SK-N-MC (cell line): ENCODE measurements at regions not wholly inside any gene's neighbourhood (a gene's known extent, or its start where the extent isn't known, plus 50 kb on each side); places are given as distances from the start of the nearest gene placed in this dataset.

Experiments used
- EZH2 ChIP-seq: fragments of 200-600 bp; sonication (generic); IDR thresholded peaks from one replicate; pipeline ENCODE4 v1.6.1; 2017; ENCODE audit warnings: antibody characterized with exemption
- FOXP2 ChIP-seq: optimal IDR thresholded peaks from 2 replicates; pipeline ENCODE3; 2011; ENCODE audit warnings: mild to moderate bottlenecking, moderate library complexity; ENCODE audit not compliant: insufficient read depth; ENCODE audit errors: extremely low read length, control extremely low read depth
- POLR2AphosphoS5 ChIP-seq: IDR thresholded peaks from 2 replicates; pipeline ENCODE4 v1.6.1; 2012; ENCODE audit warnings: mild to moderate bottlenecking, low read depth, low read length, borderline replicate concordance

- no peak for TF ChIP-seq FOXP2
- no peak for TF ChIP-seq EZH2
- peak; percentile 39; the same call in 1 of the 2 replicates for TF ChIP-seq POLR2AphosphoS5
These were observed 65.4 kb upstream of the IPO9 start for GRCh38 chr1:201763455-201764140.
